HG02885 (cell line): ENCODE measurements at regions not wholly inside any gene's neighbourhood (a gene's known extent, or its start where the extent isn't known, plus 50 kb on each side); places are given as distances from the start of the nearest gene placed in this dataset.
"Not testable (repeated sequence)": the region's sequence is repeated elsewhere in the genome, so short reads cannot be mapped to it uniquely, and the experiment has no call there.

ENCODE experiments used
- ATAC-seq: cut with Tn5 transposase; IDR thresholded peaks from one replicate; pipeline ENCODE4 v1.9.1; 2021; ENCODE audit warnings: mild to moderate bottlenecking; ENCODE audit not compliant: unreplicated experiment, poor library complexity

GRCh38 chr10:117778241-117778640 lies 235.7 kb downstream of the EMX2 start:
- no peak for ATAC-seq

DNA sequence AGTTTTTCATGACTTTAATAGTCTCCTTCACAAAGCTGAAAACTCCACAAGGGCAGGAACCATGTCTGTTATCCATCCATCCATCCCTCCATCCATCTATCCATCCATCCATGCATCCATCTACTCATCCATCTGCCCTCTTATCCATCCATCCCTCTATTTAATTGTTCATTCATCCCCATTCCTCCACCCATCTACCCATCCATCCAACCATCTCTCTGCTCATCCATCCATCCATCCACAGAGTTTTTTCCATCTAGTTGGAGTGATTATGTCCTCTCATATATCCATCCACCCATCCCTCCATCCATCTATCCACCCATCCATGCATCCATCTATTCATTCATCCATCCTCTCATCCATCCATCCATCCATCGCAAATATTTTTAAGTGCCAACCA lies 237.9 kb downstream of the EMX2 start:
- ATAC-seq: no peak

GRCh38 chr10:117781216-117781831 lies 238.8 kb downstream of the EMX2 start:
- no peak for ATAC-seq

- no peak for ATAC-seq
Observed at GRCh38 chr10:117782276-117782675, 239.7 kb downstream of the EMX2 start.

DNA sequence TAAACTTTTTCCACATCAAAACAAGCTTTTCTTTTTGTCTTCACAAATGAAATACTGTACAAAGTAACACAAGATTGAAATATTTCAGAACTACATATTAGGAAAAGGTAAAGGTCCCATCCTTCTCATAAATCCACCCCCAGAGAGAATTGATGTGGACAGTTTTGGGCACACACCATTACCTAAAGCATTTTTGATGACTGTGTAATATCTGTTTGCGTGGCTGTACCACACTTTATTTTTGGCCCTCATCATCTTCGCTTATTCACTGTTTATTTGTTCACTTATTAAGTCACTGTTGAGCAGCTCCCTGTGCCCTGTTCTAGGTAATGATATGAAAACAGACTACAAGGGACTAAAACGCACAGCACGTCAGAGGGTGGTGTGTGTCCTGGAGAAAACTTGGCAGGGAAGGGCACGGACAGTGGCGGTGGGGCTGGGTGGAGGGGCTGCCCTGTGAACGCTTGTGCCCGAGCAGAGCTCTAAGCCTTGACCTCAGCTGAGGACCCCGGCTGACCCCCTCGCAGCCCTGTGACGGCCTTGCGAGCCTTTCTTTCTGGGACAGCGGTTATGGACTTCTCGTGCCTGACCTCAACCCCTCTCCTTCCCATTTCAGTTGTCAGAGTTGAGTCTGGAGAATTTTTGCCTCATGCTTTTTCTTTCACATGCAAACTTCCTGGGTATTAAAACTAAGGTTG lies 241.3 kb downstream of the EMX2 start:
- no peak for ATAC-seq

DNA sequence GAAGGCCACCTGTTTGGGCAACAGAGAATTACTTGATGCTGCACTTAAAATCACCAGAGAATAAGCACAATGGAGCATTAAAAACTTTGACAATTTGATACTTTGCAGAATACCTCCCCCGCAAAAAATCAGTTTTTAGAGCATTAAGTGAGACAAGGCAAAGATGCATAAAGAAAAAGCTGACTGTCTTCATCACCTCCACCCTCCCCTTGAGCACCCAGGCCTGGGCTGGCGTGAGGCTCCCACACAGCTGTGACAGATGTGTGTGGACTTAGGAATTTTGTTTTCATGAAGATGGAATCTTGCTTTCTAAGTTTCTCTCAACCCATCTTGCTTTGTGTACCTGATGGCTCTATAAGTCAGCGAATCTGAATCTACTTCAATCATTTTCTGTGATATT lies 242.2 kb downstream of the EMX2 start:
- ATAC-seq: no peak

DNA sequence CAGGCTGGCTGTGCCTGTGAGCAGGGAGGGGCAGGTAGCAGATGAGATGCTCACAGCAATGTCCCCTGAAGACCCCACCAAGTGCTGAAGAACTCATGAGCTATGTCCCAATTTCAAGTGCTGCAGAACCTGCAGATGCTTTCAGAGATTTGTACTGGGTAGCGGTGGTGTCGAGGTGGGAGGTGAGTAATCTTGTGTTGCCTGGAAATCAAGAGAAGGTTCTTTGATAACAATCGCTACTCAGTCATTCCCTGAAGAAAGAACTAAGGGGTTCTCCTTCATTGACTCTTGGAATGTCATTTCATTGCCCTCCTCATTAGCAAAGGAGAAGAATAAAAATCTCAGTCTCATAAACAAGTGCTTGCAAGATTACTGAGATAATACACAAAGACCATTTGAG lies 246.4 kb downstream of the EMX2 start:
- ATAC-seq: no peak

GRCh38 chr10:117790179-117790578 lies 247.6 kb downstream of the EMX2 start:
- no peak for ATAC-seq

- ATAC-seq: no peak
Observed at GRCh38 chr10:117790621-117791020, 248.1 kb downstream of the EMX2 start.

DNA sequence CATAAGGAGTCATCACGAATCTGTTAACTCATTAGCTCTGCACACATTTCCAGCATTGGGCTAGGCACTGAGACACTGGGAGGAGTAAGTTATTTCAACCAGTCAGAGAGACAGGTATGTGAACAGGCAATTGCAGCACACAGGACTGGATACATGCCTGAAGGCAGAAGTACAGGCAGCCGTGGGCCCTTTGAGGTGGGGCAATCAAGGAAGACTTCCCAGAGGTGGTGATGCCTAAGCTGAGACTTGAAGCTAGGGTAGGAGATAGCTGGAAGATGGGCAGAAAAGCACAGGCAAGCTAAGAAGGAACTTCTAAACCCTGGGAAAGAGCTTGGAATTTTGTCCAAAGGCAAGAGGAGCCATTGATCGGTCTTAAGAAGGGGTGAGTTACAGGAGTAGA lies 249.7 kb downstream of the EMX2 start:
- no peak for ATAC-seq

GRCh38 chr10:117796130-117796745 lies 250.5 kb downstream of the RAB11FIP2 start:
- ATAC-seq: no peak

DNA sequence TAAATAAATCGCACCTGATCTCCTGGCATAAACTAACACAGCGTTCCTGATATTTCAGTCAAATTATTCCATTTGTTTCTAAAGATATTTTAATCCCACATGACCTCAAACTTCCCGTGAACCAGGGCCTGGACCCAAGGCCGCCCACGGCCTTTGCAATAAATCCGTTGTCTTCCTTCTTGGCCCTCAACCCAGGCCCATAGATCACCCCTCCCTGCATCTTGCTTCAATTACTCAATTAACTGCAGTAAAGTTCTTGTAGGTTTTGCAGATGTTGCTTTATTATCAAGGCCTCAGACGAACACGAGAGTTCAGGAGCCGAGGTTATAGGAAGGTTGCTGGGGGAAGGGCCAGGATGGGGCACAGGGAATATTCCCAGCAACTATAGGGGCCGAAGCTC lies 249.4 kb downstream of the RAB11FIP2 start:
- ATAC-seq: no peak

DNA sequence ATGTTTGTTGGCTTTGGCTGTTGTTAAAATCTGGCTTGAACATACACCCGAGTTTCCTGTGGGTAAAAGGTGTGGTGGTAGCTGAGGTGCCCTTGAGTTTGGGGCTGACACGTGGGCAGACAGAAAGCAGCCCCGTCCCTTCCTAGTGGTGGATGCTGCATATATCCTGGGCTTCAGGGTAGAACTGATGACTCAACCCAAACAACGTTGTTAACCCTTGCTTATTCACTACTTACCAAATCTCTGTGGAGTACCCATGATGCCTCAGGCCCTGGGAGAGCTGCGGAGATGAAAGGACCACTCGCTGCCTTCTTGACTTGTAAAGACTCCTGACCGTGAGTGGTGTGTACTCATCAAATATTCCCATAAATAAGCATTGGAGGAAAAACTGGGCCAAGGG lies 245.1 kb downstream of the RAB11FIP2 start:
- ATAC-seq: no peak

- no peak for ATAC-seq
Observed at GRCh38 chr10:117804470-117805011, 242.2 kb downstream of the RAB11FIP2 start.

- no peak for ATAC-seq
Observed at GRCh38 chr10:117805139-117805538, 241.6 kb downstream of the RAB11FIP2 start.

DNA sequence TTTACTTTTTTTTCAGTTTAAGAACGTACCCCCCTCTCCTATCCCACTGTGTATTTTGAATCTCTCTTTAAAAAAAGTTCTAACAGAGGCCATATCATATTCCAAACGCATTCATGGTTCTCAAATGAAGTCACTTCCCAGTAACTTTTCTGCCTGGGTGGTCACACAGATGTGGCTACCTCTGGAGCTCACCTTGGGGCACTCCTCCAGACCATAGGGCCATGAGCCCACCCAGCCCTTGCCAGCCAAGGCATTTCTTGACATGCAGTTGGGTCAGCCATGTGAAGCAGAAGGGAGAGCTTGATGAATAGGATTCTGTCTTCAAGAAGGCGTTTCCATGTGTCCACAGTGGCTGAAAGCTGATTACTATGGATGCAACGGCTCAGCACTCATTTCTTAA lies 239.3 kb downstream of the RAB11FIP2 start:
- ATAC-seq: no peak

- not testable (repeated sequence) for ATAC-seq
Observed at GRCh38 chr10:117815816-117816215, 230.9 kb downstream of the RAB11FIP2 start.

GRCh38 chr10:117817116-117817515 lies 229.6 kb downstream of the RAB11FIP2 start:
- no peak for ATAC-seq

DNA sequence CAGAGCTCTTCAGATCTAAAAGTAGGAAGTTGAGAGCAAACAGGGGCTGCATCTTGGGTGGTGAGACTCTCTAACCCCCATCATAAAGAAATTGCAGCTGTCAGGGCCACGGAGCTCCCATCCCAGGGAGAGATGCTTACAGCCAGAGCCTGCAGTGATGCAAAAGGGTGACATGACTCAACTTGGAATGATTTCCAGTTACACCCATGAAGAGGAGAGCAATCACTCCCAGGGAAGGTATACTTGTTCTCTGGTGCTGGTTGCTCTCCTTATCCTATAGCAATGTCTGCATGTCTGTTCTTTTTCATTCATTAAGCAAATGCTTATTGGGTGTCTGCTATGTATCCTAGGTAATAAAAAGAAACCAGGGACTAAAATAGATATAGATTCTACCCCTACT lies 228.0 kb downstream of the RAB11FIP2 start:
- ATAC-seq: no peak

DNA sequence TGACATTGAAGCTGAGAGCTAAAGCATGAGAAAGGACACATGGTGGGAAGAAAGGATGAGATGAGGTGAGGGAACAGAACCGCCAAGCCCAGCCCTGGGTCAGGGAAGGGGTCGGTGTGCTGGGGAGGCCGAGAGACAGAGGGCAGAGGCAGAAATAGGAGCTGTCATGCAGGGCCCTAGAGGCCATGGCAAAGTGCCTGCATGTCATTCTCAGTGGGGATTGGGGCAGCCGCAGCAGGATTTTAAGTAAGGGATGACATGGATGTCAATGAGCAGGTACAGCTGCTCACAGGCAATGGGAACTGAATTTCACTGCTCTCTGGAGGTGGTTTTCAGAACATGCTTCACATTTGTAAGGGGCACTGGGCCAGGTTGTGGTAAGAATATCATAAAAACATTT lies 227.4 kb downstream of the RAB11FIP2 start:
- no peak for ATAC-seq

GRCh38 chr10:117823980-117824379 lies 222.8 kb downstream of the RAB11FIP2 start:
- ATAC-seq: no peak

GRCh38 chr10:117830205-117830604 lies 216.5 kb downstream of the RAB11FIP2 start:
- no peak for ATAC-seq
